ENCODE measurements at regions not wholly inside any gene's neighbourhood (a gene's known extent, or its start where the extent isn't known, plus 50 kb on each side); places are given as distances from the start of the nearest gene placed in this dataset.

DNA sequence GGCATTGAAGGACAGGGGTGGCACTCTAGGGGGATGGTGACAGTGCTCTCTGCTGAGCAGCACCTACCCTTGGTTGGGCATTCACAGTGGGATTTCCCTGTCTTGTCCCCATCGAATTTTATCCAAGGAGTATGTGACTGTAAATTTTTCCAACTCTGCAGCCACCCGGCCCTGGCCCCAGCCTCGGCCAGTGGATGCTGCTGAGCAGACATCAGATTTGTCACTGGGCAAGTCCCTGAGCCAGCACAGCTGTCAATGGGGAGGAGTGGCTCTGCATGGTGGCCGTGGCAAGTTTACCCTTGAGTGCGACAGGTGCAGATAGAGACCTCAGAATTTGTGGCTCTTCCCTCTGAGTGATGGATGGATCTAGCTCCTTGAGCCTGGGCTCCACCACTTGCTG is 240.2 kb upstream of the CSF3R start:
- H3K27ac Mint-ChIP-seq (ENCODE audit: unreplicated experiment) = no peak overlapping the region
- TF ChIP-seq, protein P1, sequence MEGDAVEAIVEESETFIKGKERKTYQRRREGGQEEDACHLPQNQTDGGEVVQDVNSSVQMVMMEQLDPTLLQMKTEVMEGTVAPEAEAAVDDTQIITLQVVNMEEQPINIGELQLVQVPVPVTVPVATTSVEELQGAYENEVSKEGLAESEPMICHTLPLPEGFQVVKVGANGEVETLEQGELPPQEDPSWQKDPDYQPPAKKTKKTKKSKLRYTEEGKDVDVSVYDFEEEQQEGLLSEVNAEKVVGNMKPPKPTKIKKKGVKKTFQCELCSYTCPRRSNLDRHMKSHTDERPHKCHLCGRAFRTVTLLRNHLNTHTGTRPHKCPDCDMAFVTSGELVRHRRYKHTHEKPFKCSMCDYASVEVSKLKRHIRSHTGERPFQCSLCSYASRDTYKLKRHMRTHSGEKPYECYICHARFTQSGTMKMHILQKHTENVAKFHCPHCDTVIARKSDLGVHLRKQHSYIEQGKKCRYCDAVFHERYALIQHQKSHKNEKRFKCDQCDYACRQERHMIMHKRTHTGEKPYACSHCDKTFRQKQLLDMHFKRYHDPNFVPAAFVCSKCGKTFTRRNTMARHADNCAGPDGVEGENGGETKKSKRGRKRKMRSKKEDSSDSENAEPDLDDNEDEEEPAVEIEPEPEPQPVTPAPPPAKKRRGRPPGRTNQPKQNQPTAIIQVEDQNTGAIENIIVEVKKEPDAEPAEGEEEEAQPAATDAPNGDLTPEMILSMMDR (IDR thresholded peaks at IDR 0.05) = no peak
- no peak overlapping the region for H3K4me3 Mint-ChIP-seq (ENCODE audit: unreplicated experiment)
- H3K27me3 Mint-ChIP-seq (ENCODE audit: low read depth) = peaks cover 10% of the 10 kb centered on the region
- peaks cover under 1% of the 10 kb centered on the region for H3K9me3 Mint-ChIP-seq (ENCODE audit: low read depth)
- H3K4me1 Mint-ChIP-seq (ENCODE audit: low read depth) = no peaks in the 10 kb centered on the region
- no peaks in the 10 kb centered on the region for H3K36me3 Mint-ChIP-seq (ENCODE audit: low read depth)
- no peak for DNase-seq (ENCODE audit: low spot score)

DNA sequence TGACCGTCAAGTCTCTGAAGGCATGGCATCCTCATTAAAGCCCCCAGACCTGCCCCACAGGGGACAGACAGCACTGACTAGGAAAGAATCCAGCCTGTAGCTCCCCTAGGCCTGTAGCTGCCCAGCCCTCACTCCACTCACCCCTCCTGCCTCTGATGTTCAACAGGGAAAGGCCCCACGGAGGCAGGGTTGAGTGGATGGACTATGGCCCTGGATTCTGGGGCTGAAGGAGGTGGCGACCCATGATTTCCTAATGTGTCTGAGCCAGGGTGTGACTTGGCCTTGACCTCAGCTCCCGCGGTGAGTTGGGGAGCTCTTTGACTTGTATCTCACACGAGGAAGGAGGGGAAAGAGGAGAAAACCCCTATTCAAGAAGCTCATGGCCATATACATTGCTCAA is 238.5 kb upstream of the CSF3R start:
- DNase-seq (ENCODE audit: low spot score) = no peak
- TF ChIP-seq, protein P1 (IDR thresholded peaks at IDR 0.05) = no peak
- peaks cover 11% of the 10 kb centered on the region for H3K27me3 Mint-ChIP-seq (ENCODE audit: low read depth)
- no peaks in the 10 kb centered on the region for H3K9me3 Mint-ChIP-seq (ENCODE audit: low read depth)
- H3K4me3 Mint-ChIP-seq (ENCODE audit: unreplicated experiment) = no peak overlapping the region
- no peaks in the 10 kb centered on the region for H3K4me1 Mint-ChIP-seq (ENCODE audit: low read depth)
- H3K27ac Mint-ChIP-seq (ENCODE audit: unreplicated experiment) = no peak overlapping the region
- no peaks in the 10 kb centered on the region for H3K36me3 Mint-ChIP-seq (ENCODE audit: low read depth)

DNA sequence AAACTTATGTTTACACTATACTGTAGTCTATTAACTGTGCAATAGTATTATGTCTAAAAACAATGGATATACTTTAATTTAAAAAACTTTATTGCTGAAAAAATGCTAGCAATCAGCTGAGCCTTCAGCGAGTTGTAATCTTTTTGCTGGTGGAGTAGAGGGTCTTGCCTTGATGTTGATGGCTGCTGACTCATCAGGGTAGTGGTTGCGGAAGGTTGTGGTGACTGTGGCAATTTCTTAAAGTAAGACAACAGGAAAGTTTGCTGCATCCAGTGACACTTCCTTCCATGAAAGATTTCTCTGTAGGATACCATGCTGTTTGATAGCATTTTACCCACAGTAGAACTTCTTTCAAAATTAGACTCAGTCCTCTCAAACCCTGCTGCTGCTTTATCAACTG is 234.7 kb upstream of the CSF3R start:
- Mint-ChIP-seq H3K4me1 (ENCODE audit: low read depth) (no peaks in the 10 kb centered on the region), H3K9me3 (ENCODE audit: low read depth) (no peaks in the 10 kb centered on the region), H3K4me3 (ENCODE audit: unreplicated experiment) (no peak overlapping the region), H3K27me3 (ENCODE audit: low read depth) (peaks cover 18% of the 10 kb centered on the region), H3K27ac (ENCODE audit: unreplicated experiment) (no peak overlapping the region), H3K36me3 (ENCODE audit: low read depth) (no peaks in the 10 kb centered on the region)
- DNase-seq (ENCODE audit: low spot score) = no peak
- TF ChIP-seq, protein P1 (IDR thresholded peaks at IDR 0.05) = no peak

DNA sequence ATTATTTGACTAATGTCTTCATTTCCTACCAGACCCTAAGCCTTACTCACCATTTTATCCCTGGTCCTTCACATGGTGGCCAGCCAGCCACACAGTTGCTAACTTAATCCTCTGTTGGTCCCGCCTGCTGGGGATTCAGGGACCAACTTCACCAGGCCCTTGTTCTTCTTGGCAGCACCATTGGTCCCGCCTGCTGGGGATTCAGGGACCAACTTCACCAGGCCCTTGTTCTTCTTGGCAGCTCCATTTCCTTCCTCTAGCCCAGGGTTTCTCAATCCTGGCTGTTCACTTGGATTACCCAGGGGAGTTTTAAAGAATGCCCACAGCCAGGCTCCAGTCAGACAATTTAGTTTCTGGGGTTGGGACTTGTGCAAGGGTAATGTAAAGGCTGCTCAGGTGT is 233.1 kb upstream of the CSF3R start:
- TF ChIP-seq, protein P1 (IDR thresholded peaks at IDR 0.05) = no peak
- no peak for DNase-seq (ENCODE audit: low spot score)
- Mint-ChIP-seq H3K27ac (ENCODE audit: unreplicated experiment) (no peak overlapping the region), H3K27me3 (ENCODE audit: low read depth) (peaks cover 31% of the 10 kb centered on the region), H3K9me3 (ENCODE audit: low read depth) (no peaks in the 10 kb centered on the region), H3K36me3 (ENCODE audit: low read depth) (no peaks in the 10 kb centered on the region), H3K4me1 (ENCODE audit: low read depth) (no peaks in the 10 kb centered on the region), H3K4me3 (ENCODE audit: unreplicated experiment) (no peak overlapping the region)

DNA sequence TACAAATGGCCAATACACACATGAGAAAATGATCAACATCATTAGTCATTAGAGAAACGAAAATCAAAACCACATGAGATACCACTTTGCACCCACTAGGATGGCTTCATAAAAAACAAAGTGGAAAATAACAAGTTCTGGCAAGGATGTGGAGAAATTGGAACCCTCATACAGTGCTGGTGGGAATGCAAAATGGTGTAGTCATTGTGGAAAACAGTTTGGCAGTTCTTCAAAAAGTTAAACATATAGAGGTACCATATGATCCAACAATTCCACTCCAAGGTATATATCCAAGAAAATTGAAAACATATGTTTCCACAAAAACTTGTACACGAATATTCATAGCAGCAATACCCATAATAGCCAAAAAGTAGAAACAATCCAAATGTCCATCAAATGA is 231.6 kb upstream of the CSF3R start:
- no peaks in the 10 kb centered on the region for H3K9me3 Mint-ChIP-seq (ENCODE audit: low read depth)
- H3K36me3 Mint-ChIP-seq (ENCODE audit: low read depth) = no peaks in the 10 kb centered on the region
- no peaks in the 10 kb centered on the region for H3K4me1 Mint-ChIP-seq (ENCODE audit: low read depth)

More for the DNA sequence above, 231.6 kb upstream of the CSF3R start:
- H3K27me3 Mint-ChIP-seq (ENCODE audit: low read depth) = peaks cover 35% of the 10 kb centered on the region
- TF ChIP-seq, protein P1 (IDR thresholded peaks at IDR 0.05) = no peak
- H3K4me3 Mint-ChIP-seq (ENCODE audit: unreplicated experiment) = no peak overlapping the region
- H3K27ac Mint-ChIP-seq (ENCODE audit: unreplicated experiment) = no peak overlapping the region
- DNase-seq (ENCODE audit: low spot score) = no peak

Measured in chondrocyte (in vitro differentiated cells).